Sigmoid colon (tissue), 6 donors: ENCODE measurements at regions not wholly inside any gene's neighbourhood (a gene's known extent, or its start where the extent isn't known, plus 50 kb on each side); places are given as distances from the start of the nearest gene placed in this dataset.

ENCODE experiments used
- DNase-seq: peaks from one replicate; pipeline ENCODE4 v3.0.0-alpha.2; 2019
- H3K27ac ChIP-seq, 4 donors: fragments of 200-600 bp; sonication (generic); one replicate each; pipeline ENCODE4 v1.5.1; 2016 to 2019; ENCODE audit warnings: mild to moderate bottlenecking in 1 of 4
- H3K27me3 ChIP-seq, 3 donors: fragments of 200-600 bp; sonication (generic); one replicate each; pipeline ENCODE4 v1.5.1; 2019; ENCODE audit warnings: mild to moderate bottlenecking in 1 of 3
- H3K36me3 ChIP-seq, 4 donors: fragments of 200-600 bp; sonication (generic); one replicate each; pipeline ENCODE4 v1.5.1; 2016 to 2019
- H3K4me1 ChIP-seq, 4 donors: fragments of 200-600 bp; sonication (generic); one replicate each; pipeline ENCODE4 v1.5.1; 2017 to 2019
- H3K4me3 ChIP-seq, 4 donors: fragments of 200-600 bp; sonication (generic); one replicate each; pipeline ENCODE4 v1.5.1; 2017 to 2019; ENCODE audit warnings: mild to moderate bottlenecking in 2 of 4, moderate library complexity in 1 of 4
- H3K9me3 ChIP-seq, 4 donors: fragments of 200-600 bp in 3 of 4; sonication (generic) in 3 of 4; one replicate each; pipeline versions ENCODE4 v1.5.1 to v1.6.1; 2013 to 2019
- CTCF ChIP-seq, 4 experiments: fragments of 450-650 bp in 3 of 4; fragments of 200-600 bp in 1 of 4; IDR thresholded peaks; one replicate each; pipeline ENCODE4 v1.5.1; 2016 to 2019; ENCODE audit warnings: antibody characterized with exemption in 4 of 4, mild to moderate bottlenecking in 3 of 4, moderate library complexity in 2 of 4
- EP300 ChIP-seq, 4 donors: sonication (generic); formaldehyde crosslinking; IDR thresholded peaks; one replicate each; pipeline ENCODE4 v1.6.1; 2017; ENCODE audit warnings: antibody characterized with exemption in 4 of 4
- POLR2A ChIP-seq, 2 donors: fragments of 450-650 bp; IDR thresholded peaks; one replicate each; pipeline ENCODE4 v1.6.1; 2016; ENCODE audit warnings: antibody characterized with exemption in 2 of 2, mild to moderate bottlenecking in 2 of 2, moderate library complexity in 2 of 2
- POLR2AphosphoS5 ChIP-seq, 4 donors: sonication (generic); formaldehyde crosslinking; IDR thresholded peaks; one replicate each; pipeline ENCODE4 v1.6.1; 2017; ENCODE audit warnings: antibody characterized with exemption in 4 of 4
- WGBS, 2 donors: extraction: QIAGEN DNeasy Blood & Tissue Kit; methylation state at CpG; one replicate each; pipeline ENCODE4 v1.1.7; 2013; 5-methylcytosine and 5-hydroxymethylcytosine counted together
- intact Hi-C: fragments of 100-400 bp; cut with DNase I; formaldehyde crosslinking; loops from one replicate; pipeline ENCODE4 v1.15.1; 2023
- donor health status: healthy with polysubstance abuse.
- donor health status: healthy.

- intact Hi-C loops: loop anchor here (2.0 kb wide), 1 partner anchor 76 kb away; no protein-coding TSS in a partner anchor
- Histone ChIP-seq H3K9me3 (no peaks in the 10 kb centered on the region), H3K36me3 (no peaks in the 10 kb centered on the region), H3K27me3 (no peaks in the 10 kb centered on the region), H3K4me1 (peaks cover 0 to 5% (median 3%) of the 10 kb centered on the region in 4 donors), H3K27ac (no peak overlapping the region), H3K4me3 (no peak overlapping the region)
- TF ChIP-seq POLR2AphosphoS5 (IDR thresholded peaks at IDR 0.05) (no peak), EP300 (IDR thresholded peaks at IDR 0.05) (no peak), POLR2A (IDR thresholded peaks at IDR 0.05) (no peak), CTCF (IDR thresholded peaks at IDR 0.05) (no peak)
- 67 to 82% methylated on average over 3 of the region's 3 CpGs for WGBS, 2 donors
- no peak for DNase-seq
Measured at GRCh38 chr3:66588340-66588847, 87.6 kb upstream of the LRIG1 start.

GRCh38 chr3:66592016-66592761 is 91.4 kb upstream of the LRIG1 start:
- Histone ChIP-seq H3K27ac (no peak overlapping the region), H3K27me3 (no peaks in the 10 kb centered on the region), H3K4me1 (peaks cover 0 to 5% (median 0%) of the 10 kb centered on the region in 4 donors), H3K4me3 (no peak overlapping the region), H3K9me3 (no peaks in the 10 kb centered on the region), H3K36me3 (no peaks in the 10 kb centered on the region)
- 76 to 81% methylated on average over 6 of the region's 6 CpGs for WGBS, 2 donors
- TF ChIP-seq POLR2A (IDR thresholded peaks at IDR 0.05) (no peak), EP300 (IDR thresholded peaks at IDR 0.05) (no peak), CTCF (IDR thresholded peaks at IDR 0.05) (no peak), POLR2AphosphoS5 (IDR thresholded peaks at IDR 0.05) (no peak)
- DNase-seq: no peak
- intact Hi-C loops: no loop called here

- WGBS, 2 donors: 80 to 88% methylated on average over 11 of the region's 11 CpGs
- intact Hi-C loops: no loop called here
- H3K4me3 ChIP-seq: no peak overlapping the region
- no peaks in the 10 kb centered on the region for H3K9me3 ChIP-seq
- no peaks in the 10 kb centered on the region for H3K27me3 ChIP-seq
- TF ChIP-seq POLR2AphosphoS5 (IDR thresholded peaks at IDR 0.05) (no peak), CTCF (IDR thresholded peaks at IDR 0.05) (no peak), POLR2A (IDR thresholded peaks at IDR 0.05) (no peak), EP300 (IDR thresholded peaks at IDR 0.05) (no peak)
- H3K36me3 ChIP-seq: no peaks in the 10 kb centered on the region
- peaks cover 0 to 6% (median under 1%) of the 10 kb centered on the region in 4 donors for H3K4me1 ChIP-seq
- H3K27ac ChIP-seq: no peak overlapping the region
- no peak for DNase-seq
Measured at GRCh38 chr3:66592927-66593625, 92.3 kb upstream of the LRIG1 start.

- DNase-seq: no peak
- H3K27me3 ChIP-seq: no peaks in the 10 kb centered on the region
- no peak overlapping the region for H3K4me3 ChIP-seq
- peaks cover 0 to 9% (median 3%) of the 10 kb centered on the region in 4 donors for H3K4me1 ChIP-seq
- H3K27ac ChIP-seq: no peak overlapping the region
- 44 to 72% methylated on average over 1 of the region's 1 CpG for WGBS, 2 donors
- TF ChIP-seq POLR2AphosphoS5 (IDR thresholded peaks at IDR 0.05): no peak
- TF ChIP-seq EP300 (IDR thresholded peaks at IDR 0.05): no peak
- no peak for TF ChIP-seq CTCF (IDR thresholded peaks at IDR 0.05)
- no peak for TF ChIP-seq POLR2A (IDR thresholded peaks at IDR 0.05)
- no peaks in the 10 kb centered on the region for H3K36me3 ChIP-seq
- no peaks in the 10 kb centered on the region for H3K9me3 ChIP-seq
- intact Hi-C loops: no loop called here
Measured at GRCh38 chr3:66593978-66594377, 93.2 kb upstream of the LRIG1 start.
